Esophagus mucosa (tissue), 1 donor: ENCODE measurements at regions not wholly inside any gene's neighbourhood (a gene's known extent, or its start where the extent isn't known, plus 50 kb on each side); places are given as distances from the start of the nearest gene placed in this dataset.

Experiments
- ATAC-seq: fragments of 200-7000 bp; cut with Tn5 transposase; one replicate; pipeline ENCODE4 v1.9.1; 2020
- donor health status: DM: yes; HTN: yes; CAD: no.

DNA sequence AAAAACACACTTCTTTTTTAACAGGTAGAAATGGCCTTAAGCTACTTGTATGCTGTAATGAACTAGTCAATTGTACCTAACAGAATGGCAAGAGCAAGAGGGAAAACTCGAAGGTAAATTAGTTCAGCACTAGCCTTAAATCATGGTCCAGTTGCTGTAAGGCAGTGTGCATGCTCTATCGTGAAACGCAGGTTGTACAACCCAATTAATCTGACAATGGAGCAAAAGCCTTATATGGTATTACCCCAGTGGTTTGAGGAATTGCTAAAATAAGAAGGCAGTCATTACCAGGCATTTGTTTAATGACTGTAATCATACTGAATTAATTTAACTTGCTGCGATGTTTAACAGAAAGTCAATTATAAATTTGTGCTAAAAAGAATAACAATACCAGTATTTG, 69.3 kb upstream of the SOX4 start:
- no peak for ATAC-seq

DNA sequence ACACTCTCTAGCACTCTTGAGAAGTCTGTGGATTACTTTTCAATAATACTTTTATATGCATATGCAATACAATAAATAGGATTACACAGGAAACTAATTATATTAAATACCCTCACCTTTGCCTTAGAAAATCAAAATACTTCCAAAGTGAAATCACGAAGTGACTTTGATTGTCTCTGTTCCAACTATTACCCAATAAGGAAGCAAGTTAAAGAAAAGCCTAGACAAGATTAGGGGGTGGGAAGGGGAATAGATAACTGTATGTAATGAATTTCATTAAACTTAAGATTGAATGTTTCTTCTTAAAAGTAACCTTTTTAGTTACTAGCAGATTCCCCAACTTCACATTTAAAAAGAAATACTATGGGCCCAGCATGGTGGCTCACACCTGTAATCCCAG, 66.6 kb upstream of the SOX4 start:
- no peak for ATAC-seq

- no peak for ATAC-seq
These were observed 65.8 kb upstream of the SOX4 start for GRCh38 chr6:21527731-21528130.

DNA sequence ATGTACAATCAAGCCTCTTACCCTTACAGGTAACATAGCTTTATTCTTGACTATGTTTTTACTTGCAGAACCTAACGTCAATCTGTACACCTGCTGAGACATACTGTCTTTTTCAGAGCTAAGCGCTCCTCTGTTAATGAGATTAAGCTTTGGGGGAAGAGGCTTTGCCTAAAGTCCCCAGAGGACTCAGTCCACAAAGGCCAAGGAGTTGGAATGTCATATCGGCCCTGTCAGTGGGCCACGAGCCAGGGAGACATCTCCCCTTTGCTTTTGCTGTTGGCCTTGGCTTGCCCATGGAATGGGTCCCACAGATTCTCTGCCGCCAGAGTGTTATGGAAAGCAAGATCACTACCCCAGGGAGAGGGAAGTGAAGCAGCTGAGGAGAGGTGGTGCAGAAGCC, 64.1 kb upstream of the SOX4 start:
- ATAC-seq = no peak

GRCh38 chr6:21531393-21531792, 62.2 kb upstream of the SOX4 start:
- peak; percentile 59 for ATAC-seq

DNA sequence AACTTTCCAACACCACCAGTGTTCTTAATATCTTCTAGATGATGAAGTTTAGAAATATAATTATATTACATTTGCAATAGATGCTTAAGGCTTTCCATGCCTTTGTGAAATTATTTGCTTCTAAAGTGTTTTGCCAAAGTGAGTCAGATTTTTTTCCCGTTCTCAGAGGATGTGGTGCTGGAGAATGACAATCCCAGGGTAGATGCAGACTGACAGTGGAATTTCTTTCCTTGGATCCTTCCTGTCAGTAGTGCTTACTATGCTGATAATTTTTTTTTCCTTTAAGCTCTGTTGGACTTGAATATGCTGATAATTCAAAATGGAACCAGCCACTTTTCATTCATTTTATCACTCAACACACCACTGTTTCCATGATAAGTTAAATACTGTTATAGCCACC, 59.9 kb upstream of the SOX4 start:
- no peak for ATAC-seq

DNA sequence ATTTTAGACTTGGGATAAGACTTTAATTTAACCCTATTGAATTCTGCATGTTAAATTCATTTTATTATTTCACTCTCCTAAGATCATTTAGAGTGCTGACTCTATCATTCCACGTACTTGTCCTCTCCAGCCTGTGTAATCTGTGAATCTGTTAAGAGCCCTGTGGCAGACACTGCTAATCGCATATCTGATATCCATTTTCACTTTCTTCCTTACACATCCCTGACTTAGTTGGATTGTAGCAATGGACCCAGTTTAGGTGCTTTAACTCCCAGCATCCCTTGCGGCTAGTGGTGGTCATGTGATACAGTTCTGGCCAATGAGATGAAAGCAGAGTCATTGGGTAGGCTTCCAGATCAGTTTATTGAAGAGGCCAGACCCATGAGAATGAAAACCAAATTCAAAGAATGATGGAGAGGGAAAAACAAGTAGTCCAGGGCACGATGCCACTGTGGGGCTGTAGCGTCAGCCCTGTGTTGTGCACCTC, 57.2 kb upstream of the SOX4 start:
- ATAC-seq = no peak

GRCh38 chr6:21537637-21538036, 55.9 kb upstream of the SOX4 start:
- ATAC-seq = no peak

DNA sequence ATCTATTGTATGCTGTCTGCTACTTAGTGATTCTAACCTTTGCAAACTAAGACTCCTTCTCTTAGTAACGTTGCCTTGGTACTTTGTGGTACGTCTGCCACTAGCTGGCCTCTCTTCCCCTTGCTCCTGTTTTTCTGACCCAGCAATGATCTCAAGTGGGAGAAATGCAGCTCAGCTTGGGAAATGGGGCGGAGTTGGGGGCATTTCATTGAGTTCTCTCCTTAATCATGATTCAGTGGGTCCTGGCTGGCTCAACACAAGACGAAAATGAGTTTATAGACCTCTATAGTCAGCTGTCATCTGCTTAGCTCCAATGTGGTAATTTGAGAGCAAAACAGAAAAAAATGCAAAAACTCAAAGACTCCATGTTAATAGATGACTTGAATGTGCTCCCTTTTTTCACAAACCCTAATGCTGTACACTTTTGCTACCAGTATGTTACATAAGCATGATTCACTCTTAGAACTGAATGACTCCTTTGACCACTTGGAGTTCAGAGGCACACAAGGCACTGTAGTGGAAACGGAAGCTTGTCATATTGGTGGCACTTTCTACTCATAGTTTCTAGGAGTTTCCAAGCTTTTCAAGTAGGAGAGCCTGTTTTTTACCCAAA, 55.3 kb upstream of the SOX4 start:
- ATAC-seq = no peak

DNA sequence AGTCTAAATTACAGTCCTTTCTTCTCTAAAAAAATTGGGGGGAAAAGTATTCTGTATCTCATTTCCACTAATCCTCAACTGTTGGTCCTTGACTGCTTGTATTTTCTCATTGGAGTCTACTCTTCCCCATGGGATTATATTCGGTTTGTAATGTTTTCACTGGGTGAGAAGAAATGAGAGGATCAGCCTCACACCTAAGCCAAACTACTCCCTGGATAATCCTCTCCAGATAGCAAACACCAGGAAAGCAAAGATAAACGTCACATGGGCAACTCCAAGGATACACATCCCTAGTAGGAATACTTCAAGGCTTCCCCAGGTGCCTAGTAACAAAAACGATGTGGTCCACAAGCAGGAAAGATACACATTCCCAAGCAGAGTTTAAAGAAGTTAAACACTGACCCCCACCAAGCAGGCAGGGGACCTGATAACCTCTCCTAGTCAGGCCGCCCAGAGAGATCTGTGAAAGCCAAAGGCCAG, 53.9 kb upstream of the SOX4 start:
- ATAC-seq = no peak
